NCI-H1105 treated with DMSO at 0.1 percent for 48 hours (cell line): ENCODE measurements at regions not wholly inside any gene's neighbourhood (a gene's known extent, or its start where the extent isn't known, plus 50 kb on each side); places are given as distances from the start of the nearest gene placed in this dataset.
"Not testable (repeated sequence)": the region's sequence is repeated elsewhere in the genome, so short reads cannot be mapped to it uniquely, and the experiment has no call there.

Experiments
- DNase-seq: peaks from one replicate; lab custom pipeline; 2025; lab: John Stamatoyannopoulos, UW

- DNase-seq: not testable (repeated sequence)
Observed at GRCh38 chr16:51254390-51254789, 103.3 kb upstream of the SALL1 start.

GRCh38 chr16:51248217-51248616 is 97.1 kb upstream of the SALL1 start:
- no peak for DNase-seq

GRCh38 chr16:51245658-51245995 is 94.6 kb upstream of the SALL1 start:
- DNase-seq: no peak

GRCh38 chr16:51244887-51245657 is 94.0 kb upstream of the SALL1 start:
- no peak for DNase-seq

- no peak for DNase-seq
Observed at GRCh38 chr16:51243936-51244436, 92.9 kb upstream of the SALL1 start.

- no peak for DNase-seq
Observed at GRCh38 chr16:51242296-51242994, 91.4 kb upstream of the SALL1 start.

- no peak for DNase-seq
Observed at GRCh38 chr16:51239196-51239595, 88.1 kb upstream of the SALL1 start.

GRCh38 chr16:51237861-51238378 is 86.8 kb upstream of the SALL1 start:
- peak; percentile 54 for DNase-seq

- DNase-seq: no peak
Observed at GRCh38 chr16:51237207-51237606, 86.1 kb upstream of the SALL1 start.

- DNase-seq: no peak
Observed at GRCh38 chr16:51236583-51236982, 85.5 kb upstream of the SALL1 start.

GRCh38 chr16:51231702-51232101 is 80.6 kb upstream of the SALL1 start:
- no peak for DNase-seq

- DNase-seq: not testable (repeated sequence)
Observed at GRCh38 chr16:51230035-51230434, 79.0 kb upstream of the SALL1 start.

GRCh38 chr16:51228097-51228659 is 77.1 kb upstream of the SALL1 start:
- no peak for DNase-seq

- DNase-seq: no peak
Observed at GRCh38 chr16:51225878-51226277, 74.8 kb upstream of the SALL1 start.

GRCh38 chr16:51224317-51224716 is 73.2 kb upstream of the SALL1 start:
- no peak for DNase-seq

GRCh38 chr16:51222016-51222415 is 70.9 kb upstream of the SALL1 start:
- DNase-seq: no peak

GRCh38 chr16:51211148-51211547 is 60.1 kb upstream of the SALL1 start:
- DNase-seq: no peak

GRCh38 chr16:51210087-51210486 is 59.0 kb upstream of the SALL1 start:
- no peak for DNase-seq

GRCh38 chr16:51201604-51202003 is 50.5 kb upstream of the SALL1 start:
- DNase-seq: no peak
